ENCODE measurements at regions not wholly inside any gene's neighbourhood (a gene's known extent, or its start where the extent isn't known, plus 50 kb on each side); places are given as distances from the start of the nearest gene placed in this dataset.

DNA sequence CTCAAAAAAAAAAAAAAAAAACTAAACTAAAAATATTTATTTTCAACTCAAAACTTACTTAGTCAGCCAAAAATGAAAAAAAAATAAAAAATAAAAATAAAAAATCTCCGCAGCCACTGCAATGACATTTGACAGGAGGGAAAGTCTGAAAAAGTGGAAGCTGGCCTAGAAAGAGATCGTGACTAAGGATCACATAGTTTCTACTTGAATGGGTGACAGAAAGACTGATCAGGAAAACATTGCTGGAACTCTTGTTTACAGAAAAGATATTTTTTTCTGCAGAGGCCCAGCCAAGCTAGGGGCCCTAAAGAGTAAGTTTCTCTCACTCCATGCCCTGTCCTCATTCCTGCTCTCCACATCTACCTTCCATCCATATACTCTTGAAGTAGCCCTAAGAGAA is 92.8 kb upstream of the KCND2 start:
- H3K4me1 ChIP-seq (ENCODE audit: control insufficient read depth in 4 of 4, insufficient read depth in 4 of 4, low read length in 3 of 4): no peaks in the 10 kb centered on the region
- H3K27ac ChIP-seq (ENCODE audit: low read depth in 1 of 2, low read length in 2 of 2): no peak overlapping the region
- DNase-seq (ENCODE audit: low spot score): no peak
- TF ChIP-seq HNF4A (conservative IDR thresholded peaks at IDR 0.05) (no peak), YY1 (IDR thresholded peaks at IDR 0.05) (no peak), ZBTB33 (IDR thresholded peaks at IDR 0.05) (no peak), RXRA (IDR thresholded peaks at IDR 0.05) (no peak), SP1 (IDR thresholded peaks at IDR 0.05) (no peak), NR2F2 (IDR thresholded peaks at IDR 0.05) (no peak), FOXA1 (IDR thresholded peaks at IDR 0.05) (no peak), FOXA2 (IDR thresholded peaks at IDR 0.05) (no peak), TAF1 (conservative IDR thresholded peaks at IDR 0.05) (no peak), CTCF (IDR thresholded peaks at IDR 0.05; ENCODE audit: low read depth, low read length, missing input control) (no peak)
- TF ChIP-seq, protein P1, sequence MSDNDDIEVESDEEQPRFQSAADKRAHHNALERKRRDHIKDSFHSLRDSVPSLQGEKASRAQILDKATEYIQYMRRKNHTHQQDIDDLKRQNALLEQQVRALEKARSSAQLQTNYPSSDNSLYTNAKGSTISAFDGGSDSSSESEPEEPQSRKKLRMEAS (IDR thresholded peaks at IDR 0.05): no peak
- 70% methylated on average over 2 of the region's 2 CpGs for WGBS
- no peaks in the 10 kb centered on the region for H3K36me3 ChIP-seq (ENCODE audit: control insufficient read depth in 4 of 4, insufficient read depth in 3 of 4, low read depth in 1 of 4, low read length in 3 of 4)
- no peak overlapping the region for H3K4me3 ChIP-seq (ENCODE audit: low read depth in 1 of 3, low read length in 3 of 3)
- no peak overlapping the region for H3K9ac ChIP-seq (ENCODE audit: low read depth in 1 of 2, low read length in 2 of 2)
- H3K27me3 ChIP-seq (ENCODE audit: control insufficient read depth in 4 of 4, insufficient read depth in 4 of 4, low read length in 3 of 4): no peaks in the 10 kb centered on the region
- no peaks in the 10 kb centered on the region for H3K9me3 ChIP-seq (ENCODE audit: control insufficient read depth in 4 of 4, low read length in 3 of 4)

GRCh38 chr7:120181499-120181898 is 91.5 kb upstream of the KCND2 start:
- H3K36me3 ChIP-seq (ENCODE audit: control insufficient read depth in 4 of 4, insufficient read depth in 3 of 4, low read depth in 1 of 4, low read length in 3 of 4): no peaks in the 10 kb centered on the region
- H3K9ac ChIP-seq (ENCODE audit: low read depth in 1 of 2, low read length in 2 of 2): no peak overlapping the region
- DNase-seq (ENCODE audit: low spot score): no peak
- H3K27me3 ChIP-seq (ENCODE audit: control insufficient read depth in 4 of 4, insufficient read depth in 4 of 4, low read length in 3 of 4): no peaks in the 10 kb centered on the region
- no peaks in the 10 kb centered on the region for H3K9me3 ChIP-seq (ENCODE audit: control insufficient read depth in 4 of 4, low read length in 3 of 4)
- TF ChIP-seq TAF1 (conservative IDR thresholded peaks at IDR 0.05) (no peak), GABPA (IDR thresholded peaks at IDR 0.05 in 1 of 2, conservative IDR thresholded peaks at IDR 0.05 in 1 of 2) (no peak), ZBTB33 (IDR thresholded peaks at IDR 0.05) (no peak), HNF4G (IDR thresholded peaks at IDR 0.05) (no peak), JUND (IDR thresholded peaks at IDR 0.05) (no peak), REST (IDR thresholded peaks at IDR 0.05) (no peak), HNF4A (conservative IDR thresholded peaks at IDR 0.05) (no peak), RXRA (IDR thresholded peaks at IDR 0.05) (no peak), CTCF (IDR thresholded peaks at IDR 0.05; ENCODE audit: low read depth, low read length, missing input control) (no peak), YY1 (IDR thresholded peaks at IDR 0.05) (no peak), EGR1 (IDR thresholded peaks at IDR 0.05; ENCODE audit: low read depth in 2 of 2) (no peak), SP1 (IDR thresholded peaks at IDR 0.05) (no peak), FOXA2 (IDR thresholded peaks at IDR 0.05) (no peak), FOXA1 (IDR thresholded peaks at IDR 0.05) (no peak), RAD21 (IDR thresholded peaks at IDR 0.05) (no peak), NR2F2 (IDR thresholded peaks at IDR 0.05) (no peak)
- TF ChIP-seq, protein P1 (IDR thresholded peaks at IDR 0.05): no peak
- TF ChIP-seq, protein P2, sequence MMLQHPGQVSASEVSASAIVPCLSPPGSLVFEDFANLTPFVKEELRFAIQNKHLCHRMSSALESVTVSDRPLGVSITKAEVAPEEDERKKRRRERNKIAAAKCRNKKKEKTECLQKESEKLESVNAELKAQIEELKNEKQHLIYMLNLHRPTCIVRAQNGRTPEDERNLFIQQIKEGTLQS (IDR thresholded peaks at IDR 0.05): no peak
- no peak overlapping the region for H3K27ac ChIP-seq (ENCODE audit: low read depth in 1 of 2, low read length in 2 of 2)
- H3K4me1 ChIP-seq (ENCODE audit: control insufficient read depth in 4 of 4, insufficient read depth in 4 of 4, low read length in 3 of 4): no peaks in the 10 kb centered on the region
- H3K4me3 ChIP-seq (ENCODE audit: low read depth in 1 of 3, low read length in 3 of 3): no peak overlapping the region

Measured in liver (tissue), 8 donors.